ENCODE measurements at regions not wholly inside any gene's neighbourhood (a gene's known extent, or its start where the extent isn't known, plus 50 kb on each side); places are given as distances from the start of the nearest gene placed in this dataset.
"Not testable (repeated sequence)": the region's sequence is repeated elsewhere in the genome, so short reads cannot be mapped to it uniquely, and the experiment has no call there.

DNA sequence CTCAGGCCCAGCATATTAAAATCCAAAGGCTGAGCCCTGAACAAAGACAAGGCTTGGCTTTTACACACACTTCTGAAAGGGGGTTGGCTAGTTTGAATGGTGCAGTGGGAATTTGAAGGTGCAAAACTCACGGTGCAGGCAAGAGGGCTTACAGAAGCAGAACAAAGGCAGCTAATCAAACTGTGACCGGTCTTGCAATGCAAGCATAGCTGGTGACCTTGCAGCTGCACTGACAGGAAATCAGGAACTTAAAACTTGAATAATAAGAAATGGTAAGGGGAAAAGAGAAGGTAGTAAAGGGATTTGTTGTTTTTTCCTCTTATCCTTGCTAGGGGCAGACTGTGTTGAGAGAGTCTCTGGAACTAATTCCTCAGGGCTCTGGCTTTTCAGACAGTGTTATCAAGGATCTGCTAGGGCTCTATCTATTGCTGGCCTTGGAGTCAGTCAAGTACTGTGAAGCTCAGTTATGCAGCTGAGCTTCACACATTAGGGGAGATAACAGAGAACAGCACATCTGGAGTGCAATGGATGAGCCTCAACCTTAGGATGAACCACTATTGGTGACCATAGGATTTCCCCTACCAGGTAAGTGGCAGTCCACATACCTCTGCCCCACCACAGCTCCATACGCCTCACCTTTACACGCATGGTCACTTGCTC lies 97.6 kb downstream of the PPIAL4G start:
- no peak for DNase-seq

GRCh38 chr1:148383966-148384365 lies 99.1 kb downstream of the PPIAL4G start:
- no peak for DNase-seq

GRCh38 chr1:148379697-148380096 lies 103.4 kb downstream of the PPIAL4G start:
- no peak for DNase-seq

DNA sequence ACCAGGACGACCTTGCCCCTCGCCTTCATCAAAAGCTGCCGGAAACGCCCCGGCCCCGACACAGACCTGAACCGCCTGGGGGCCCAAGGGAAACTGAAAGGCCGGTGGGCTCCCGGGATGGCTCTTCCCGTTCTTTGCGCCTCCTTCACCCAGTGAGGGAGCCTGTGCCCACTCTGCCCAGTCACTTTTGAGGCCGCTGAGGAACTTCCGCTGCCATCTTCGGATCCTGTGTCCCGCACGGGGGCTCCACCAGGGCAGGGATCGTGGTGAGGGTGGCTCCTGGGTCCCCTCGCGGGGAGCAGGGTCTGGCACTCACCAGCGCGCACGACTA lies 104.0 kb downstream of the PPIAL4G start:
- DNase-seq: no peak

DNA sequence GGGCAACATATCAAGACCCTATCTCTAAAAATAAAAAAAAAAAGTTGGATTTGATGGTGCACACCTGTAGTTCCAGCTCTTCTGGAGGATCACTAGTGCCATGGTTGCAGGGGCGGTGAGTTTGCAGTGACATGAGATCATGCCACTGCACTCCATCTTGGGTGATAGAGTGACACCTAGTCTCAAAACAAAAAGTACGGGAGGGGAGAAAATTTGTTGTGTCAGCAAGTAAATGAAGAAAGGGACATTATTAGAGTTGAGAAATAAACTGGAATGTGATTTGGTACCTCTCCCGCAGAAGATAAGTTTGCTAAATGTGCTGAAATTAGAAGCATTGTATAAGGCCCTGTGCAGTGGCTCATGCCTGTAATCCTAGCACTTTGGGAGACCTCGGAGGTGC lies 105.1 kb downstream of the PPIAL4G start:
- not testable (repeated sequence) for DNase-seq

DNA sequence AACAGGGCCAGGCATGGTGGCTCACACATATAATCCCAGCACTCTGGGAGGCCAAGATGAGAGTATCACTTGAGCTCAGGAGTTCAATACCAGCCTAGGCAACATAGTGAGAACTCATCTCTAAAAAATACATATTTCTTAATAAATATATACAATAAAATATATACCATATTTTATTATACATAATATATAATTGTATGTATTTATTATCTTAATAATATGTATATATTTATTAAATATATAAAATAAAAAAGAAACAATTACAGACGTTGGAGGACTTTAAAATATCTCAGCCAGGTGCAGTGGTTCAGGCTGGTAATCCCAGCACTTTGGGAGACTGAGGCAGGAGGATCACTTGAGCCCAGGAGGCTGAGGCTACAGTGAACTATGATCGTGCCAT lies 106.1 kb downstream of the PPIAL4G start:
- not testable (repeated sequence) for DNase-seq

GRCh38 chr1:148374101-148374500 lies 109.0 kb downstream of the PPIAL4G start:
- DNase-seq: no peak

- no peak for DNase-seq
These were observed 109.7 kb downstream of the PPIAL4G start for GRCh38 chr1:148373192-148373925.

GRCh38 chr1:148372731-148373130 lies 110.4 kb downstream of the PPIAL4G start:
- no peak for DNase-seq

GRCh38 chr1:148372051-148372726 lies 110.9 kb downstream of the PPIAL4G start:
- not testable (repeated sequence) for DNase-seq

DNA sequence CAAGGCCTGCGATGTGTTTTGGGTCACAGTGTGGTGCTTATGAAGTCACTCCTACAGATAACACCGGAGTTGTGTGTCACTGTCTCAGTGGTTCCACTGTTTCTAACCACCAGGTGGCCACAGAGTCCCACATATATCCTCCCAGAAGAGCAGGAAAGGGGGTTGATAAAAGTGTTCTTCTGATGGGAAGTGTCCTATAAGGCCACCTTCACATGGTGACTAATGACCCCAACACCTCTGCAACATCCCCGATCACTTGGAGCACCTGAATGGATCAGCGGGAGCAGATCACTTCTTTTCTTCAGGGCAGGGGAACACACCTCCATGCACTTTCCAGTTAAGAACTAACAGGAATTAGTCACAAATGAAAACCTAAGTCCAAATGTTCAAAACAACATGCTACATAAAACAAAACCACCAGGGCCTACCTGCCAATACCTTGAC lies 111.5 kb downstream of the PPIAL4G start:
- DNase-seq: peak in 1 of 2 experiments; percentile 35

DNA sequence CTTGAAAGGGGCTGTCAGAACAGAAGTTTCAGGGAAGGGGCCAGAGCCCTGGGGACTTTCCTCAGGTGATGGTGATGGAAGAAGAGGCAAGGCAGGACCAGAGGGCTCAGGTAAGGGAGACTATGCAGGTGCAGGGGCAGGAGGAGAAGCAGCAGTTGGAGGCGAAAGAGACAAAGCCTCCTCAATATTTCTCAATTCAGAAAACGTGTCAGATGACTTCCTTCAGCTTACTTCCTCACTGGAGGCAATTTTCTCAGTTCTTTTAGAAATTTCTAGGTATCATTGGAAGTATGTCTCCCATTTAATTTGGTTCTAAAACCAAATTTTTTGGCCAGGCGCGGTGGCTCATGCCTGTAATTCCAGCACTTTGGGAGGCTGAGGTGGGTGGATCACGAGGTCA lies 112.4 kb downstream of the PPIAL4G start:
- DNase-seq: not testable (repeated sequence)

GRCh38 chr1:148367596-148367995 lies 115.5 kb downstream of the PPIAL4G start:
- no peak for DNase-seq

GRCh38 chr1:148366136-148366753 lies 116.9 kb downstream of the PPIAL4G start:
- not testable (repeated sequence) for DNase-seq

- not testable (repeated sequence) for DNase-seq
These were observed 118.0 kb downstream of the PPIAL4G start for GRCh38 chr1:148365151-148365550.

- DNase-seq: not testable (repeated sequence)
These were observed 119.1 kb downstream of the PPIAL4G start for GRCh38 chr1:148363979-148364378.

GRCh38 chr1:148363439-148363810 lies 119.7 kb downstream of the PPIAL4G start:
- DNase-seq: no peak

DNA sequence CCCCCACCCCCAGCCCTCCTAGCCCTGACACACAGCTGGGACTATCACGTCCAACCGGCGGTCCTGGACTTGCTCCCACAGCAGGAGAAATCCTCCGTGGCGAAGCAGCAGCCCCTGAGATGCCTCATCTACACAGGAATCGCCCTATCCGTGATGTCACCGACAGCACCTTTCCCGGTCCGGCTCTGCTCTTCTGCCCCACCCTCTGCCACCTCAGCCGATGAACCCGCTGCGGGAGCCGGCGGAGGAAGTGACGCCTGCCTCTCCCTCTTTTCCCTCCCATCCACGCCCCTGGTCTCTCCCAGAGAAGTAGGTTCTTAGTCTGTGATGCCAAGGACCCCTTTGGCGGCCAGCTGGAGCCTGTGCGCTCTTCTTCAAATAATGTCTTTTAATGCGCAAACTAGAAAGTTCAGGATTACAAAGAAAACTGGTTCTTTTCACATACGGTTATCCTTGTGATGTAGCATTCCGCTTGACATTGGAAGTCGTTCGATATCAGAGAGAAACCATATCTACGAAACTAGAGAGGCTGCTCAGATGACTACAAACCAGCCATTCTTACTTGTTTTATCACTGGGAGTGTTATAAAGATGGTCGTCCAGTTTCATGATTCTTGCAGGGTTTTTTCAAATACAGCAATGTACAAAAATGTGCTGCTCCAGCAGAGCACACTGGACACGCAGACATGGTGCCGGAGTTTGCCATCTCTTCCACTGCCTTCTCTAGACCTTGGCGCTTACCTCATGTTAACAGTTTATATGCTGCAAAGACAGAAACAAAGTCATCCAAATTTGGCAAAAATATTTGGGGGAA lies 120.3 kb downstream of the PPIAL4G start:
- DNase-seq: no peak

DNA sequence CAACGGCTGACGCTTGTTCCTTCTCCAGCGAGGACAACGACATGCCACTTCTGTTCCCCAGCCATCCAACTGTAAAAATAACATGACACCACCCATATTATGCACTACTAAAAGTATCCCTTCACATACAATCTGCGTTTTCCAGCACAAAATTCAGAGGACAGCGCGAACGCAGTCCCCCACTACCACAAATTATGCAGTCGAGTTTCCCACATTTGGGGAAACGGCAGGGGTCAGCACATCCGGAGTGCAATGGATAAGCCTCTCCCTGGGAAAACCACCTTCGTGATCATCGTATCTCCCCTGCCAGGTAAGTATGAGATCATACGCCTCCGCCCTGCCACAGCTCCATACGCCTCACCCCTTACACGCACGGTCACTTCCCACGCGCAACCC lies 120.9 kb downstream of the PPIAL4G start:
- DNase-seq: no peak

GRCh38 chr1:148361427-148362215 lies 121.5 kb downstream of the PPIAL4G start:
- not testable (repeated sequence) for DNase-seq

GRCh38 chr1:148357037-148357436 lies 126.1 kb downstream of the PPIAL4G start:
- DNase-seq: no peak

DNA sequence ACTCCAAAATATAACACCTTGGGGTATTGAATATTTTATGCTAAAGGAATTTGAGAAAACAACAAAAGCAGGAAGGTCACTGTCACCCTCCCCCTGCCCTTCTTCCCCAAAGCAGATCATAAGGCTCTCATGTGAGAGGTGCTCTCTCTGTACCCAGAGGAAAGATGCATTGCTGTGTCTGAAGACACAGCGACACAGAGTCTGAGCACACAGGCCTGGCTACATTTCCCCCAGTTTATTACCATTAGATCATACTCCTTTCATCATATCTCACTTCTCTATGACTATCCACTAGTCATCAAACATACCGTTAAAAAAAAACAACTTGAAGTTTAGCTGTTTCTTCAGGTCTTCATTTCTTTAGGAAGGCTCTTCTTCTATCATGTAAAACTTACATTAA lies 127.1 kb downstream of the PPIAL4G start:
- no peak for DNase-seq
